Transverse colon (tissue), 4 donors: ENCODE measurements at regions not wholly inside any gene's neighbourhood (a gene's known extent, or its start where the extent isn't known, plus 50 kb on each side); places are given as distances from the start of the nearest gene placed in this dataset.

ENCODE experiments used
- CTCF ChIP-seq, 5 experiments: fragments of 200-600 bp in 3 of 5; fragments of 450-650 bp in 2 of 5; sonication (generic) in 3 of 5; IDR thresholded peaks; 1 replicate in 2 of 5; 2 replicates in 3 of 5; pipeline ENCODE4 v1.5.1; 2016 to 2017; ENCODE audit warnings: antibody characterized with exemption in 5 of 5, inconsistent platforms in 3 of 5, mild to moderate bottlenecking in 2 of 5, moderate library complexity in 1 of 5
- POLR2A ChIP-seq: fragments of 450-650 bp; IDR thresholded peaks from one replicate; pipeline ENCODE4 v1.6.1; 2016; ENCODE audit warnings: antibody characterized with exemption, mild to moderate bottlenecking, moderate library complexity
- POLR2AphosphoS5 ChIP-seq, 3 donors: sonication (generic); formaldehyde crosslinking; IDR thresholded peaks; one replicate each; pipeline ENCODE4 v1.6.1; 2016; ENCODE audit warnings: antibody characterized with exemption in 3 of 3

DNA sequence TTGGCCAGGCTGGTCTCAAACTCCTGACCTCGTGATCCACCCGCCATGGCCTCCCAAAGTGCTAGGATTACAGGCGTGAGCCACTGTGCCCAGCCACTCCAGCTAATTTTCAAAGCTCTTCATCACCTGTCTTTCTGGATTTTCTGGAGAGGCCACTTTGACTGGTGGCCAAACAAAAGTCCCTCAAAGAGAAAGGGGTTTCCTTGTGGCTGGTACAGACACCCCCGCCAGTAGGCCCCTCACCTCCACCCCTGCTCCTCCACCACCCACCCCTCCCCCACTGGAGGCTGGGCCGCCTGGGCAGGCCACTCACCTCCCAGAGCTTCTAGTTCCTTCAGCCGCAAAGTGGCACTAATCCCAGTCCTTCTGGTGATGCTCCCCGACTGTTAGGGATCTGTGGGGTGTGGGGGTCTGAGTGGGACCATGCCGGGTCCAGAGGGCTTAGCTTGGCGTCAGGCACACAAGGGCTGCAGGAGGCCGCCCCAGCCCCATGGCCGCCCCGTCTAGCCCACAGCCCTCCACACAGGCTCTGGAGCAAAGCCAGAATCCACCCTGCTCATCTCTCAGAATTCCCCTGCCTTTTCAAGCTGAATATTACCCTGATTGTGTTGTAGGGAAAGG is 182.0 kb upstream of the IER5L start:
- no peak for TF ChIP-seq CTCF (IDR thresholded peaks at IDR 0.05)
- TF ChIP-seq POLR2AphosphoS5 (IDR thresholded peaks at IDR 0.05): no peak
- no peak for TF ChIP-seq POLR2A
